GM21717 (cell line): ENCODE measurements at regions not wholly inside any gene's neighbourhood (a gene's known extent, or its start where the extent isn't known, plus 50 kb on each side); places are given as distances from the start of the nearest gene placed in this dataset.
"Not testable (repeated sequence)": the region's sequence is repeated elsewhere in the genome, so short reads cannot be mapped to it uniquely, and the experiment has no call there.

Experiments used
- ATAC-seq: cut with Tn5 transposase; IDR thresholded peaks from one replicate; pipeline ENCODE4 v1.9.1; 2021; ENCODE audit warnings: mild to moderate bottlenecking, moderate library complexity; ENCODE audit not compliant: unreplicated experiment

DNA sequence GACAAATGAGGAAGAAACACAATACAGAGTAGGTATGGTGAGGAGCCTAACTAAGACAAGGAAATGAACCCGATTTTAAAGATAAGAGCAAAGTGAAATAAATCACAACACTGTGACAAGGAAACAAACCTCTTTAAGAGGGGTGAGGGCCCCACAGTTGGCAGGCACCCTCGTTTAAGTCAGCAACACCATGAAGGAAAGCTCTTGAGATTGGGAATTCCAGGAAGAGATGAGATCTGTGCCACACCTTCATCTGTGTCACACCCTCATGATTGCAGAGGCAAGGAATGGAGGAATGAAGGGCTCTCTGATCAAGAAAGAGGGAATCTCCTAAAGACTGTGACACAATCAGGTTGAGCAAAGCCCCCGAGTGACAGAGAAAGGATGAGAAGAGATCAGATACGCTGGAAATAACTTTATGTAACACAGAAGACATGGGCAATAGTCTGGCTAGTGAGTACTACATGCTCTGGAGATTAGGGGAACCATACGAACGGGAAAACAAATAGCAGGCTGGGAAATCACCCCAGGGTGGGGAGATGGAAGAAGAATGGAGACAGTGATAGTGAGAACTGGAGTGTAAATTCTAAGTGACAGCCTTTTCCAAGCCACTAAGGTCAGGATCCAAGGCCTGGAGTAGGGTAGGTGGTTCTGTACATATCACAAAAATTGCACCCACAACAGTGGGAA is 51.7 kb upstream of the TERB2 start:
- ATAC-seq, result not testable (repeated sequence)
